ENCODE measurements at regions not wholly inside any gene's neighbourhood (a gene's known extent, or its start where the extent isn't known, plus 50 kb on each side); places are given as distances from the start of the nearest gene placed in this dataset.

- TF ChIP-seq POLR2A (IDR thresholded peaks at IDR 0.05) = no peak
- TF ChIP-seq, protein P1, sequence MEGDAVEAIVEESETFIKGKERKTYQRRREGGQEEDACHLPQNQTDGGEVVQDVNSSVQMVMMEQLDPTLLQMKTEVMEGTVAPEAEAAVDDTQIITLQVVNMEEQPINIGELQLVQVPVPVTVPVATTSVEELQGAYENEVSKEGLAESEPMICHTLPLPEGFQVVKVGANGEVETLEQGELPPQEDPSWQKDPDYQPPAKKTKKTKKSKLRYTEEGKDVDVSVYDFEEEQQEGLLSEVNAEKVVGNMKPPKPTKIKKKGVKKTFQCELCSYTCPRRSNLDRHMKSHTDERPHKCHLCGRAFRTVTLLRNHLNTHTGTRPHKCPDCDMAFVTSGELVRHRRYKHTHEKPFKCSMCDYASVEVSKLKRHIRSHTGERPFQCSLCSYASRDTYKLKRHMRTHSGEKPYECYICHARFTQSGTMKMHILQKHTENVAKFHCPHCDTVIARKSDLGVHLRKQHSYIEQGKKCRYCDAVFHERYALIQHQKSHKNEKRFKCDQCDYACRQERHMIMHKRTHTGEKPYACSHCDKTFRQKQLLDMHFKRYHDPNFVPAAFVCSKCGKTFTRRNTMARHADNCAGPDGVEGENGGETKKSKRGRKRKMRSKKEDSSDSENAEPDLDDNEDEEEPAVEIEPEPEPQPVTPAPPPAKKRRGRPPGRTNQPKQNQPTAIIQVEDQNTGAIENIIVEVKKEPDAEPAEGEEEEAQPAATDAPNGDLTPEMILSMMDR (IDR thresholded peaks at IDR 0.05) = no peak
- 65 to 76% (median 72%) methylated on average over 10 of the region's 10 CpGs for WGBS, 4 donors
- H3K4me1 ChIP-seq (replicated peaks in 1 of 2) = peaks cover 0 to 14% of the 10 kb centered on the region in 2 donors
- intact Hi-C loops (cut with DNase I) = no loop called here
- no peak overlapping the region for H3K27ac ChIP-seq
- H3K27me3 ChIP-seq = no peaks in the 10 kb centered on the region
- DNase-seq = no peak
- no peaks in the 10 kb centered on the region for H3K9me3 ChIP-seq (replicated peaks in 1 of 3)
- H3K36me3 ChIP-seq (replicated peaks in 1 of 2) = no peaks in the 10 kb centered on the region
- H3K4me3 ChIP-seq = no peak overlapping the region
Measured at GRCh38 chr1:239819756-239820250, 271.9 kb upstream of the FMN2 start.

GRCh38 chr1:239823852-239824251 is 267.8 kb upstream of the FMN2 start:
- no peak for TF ChIP-seq POLR2A (IDR thresholded peaks at IDR 0.05)
- TF ChIP-seq, protein P1 (IDR thresholded peaks at IDR 0.05) = no peak
- no peak for DNase-seq
- intact Hi-C loops (cut with DNase I) = no loop called here
- no peaks in the 10 kb centered on the region for H3K27me3 ChIP-seq
- no peaks in the 10 kb centered on the region for H3K4me1 ChIP-seq (replicated peaks in 1 of 2)
- WGBS, 4 donors = 81 to 86% (median 84%) methylated on average over 13 of the region's 13 CpGs
- H3K9me3 ChIP-seq (replicated peaks in 1 of 3) = no peaks in the 10 kb centered on the region
- no peak overlapping the region for H3K4me3 ChIP-seq
- no peaks in the 10 kb centered on the region for H3K36me3 ChIP-seq (replicated peaks in 1 of 2)
- H3K27ac ChIP-seq = no peak overlapping the region

DNA sequence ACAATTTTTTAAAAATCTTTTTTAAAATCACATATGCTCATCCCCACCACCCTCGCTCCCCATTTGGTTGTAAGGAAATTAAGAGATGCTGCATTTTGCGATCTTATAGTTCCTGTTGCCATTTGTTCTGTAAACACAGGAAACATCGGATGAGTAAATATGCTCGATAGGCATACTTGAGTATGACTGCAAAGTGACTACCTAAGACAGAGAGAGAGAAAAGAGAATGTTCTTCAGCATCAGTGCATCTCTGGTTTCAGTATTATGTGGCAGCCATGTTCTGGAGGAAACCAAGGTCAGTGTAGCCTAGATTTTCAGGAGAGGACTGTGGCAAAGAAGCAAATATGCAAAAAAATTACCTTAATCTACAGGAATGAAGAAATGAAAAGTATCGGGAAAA is 265.5 kb upstream of the FMN2 start:
- TF ChIP-seq POLR2A (IDR thresholded peaks at IDR 0.05) = no peak
- TF ChIP-seq, protein P1 (IDR thresholded peaks at IDR 0.05) = no peak
- intact Hi-C loops (cut with DNase I) = no loop called here
- DNase-seq = no peak
- no peaks in the 10 kb centered on the region for H3K36me3 ChIP-seq (replicated peaks in 1 of 2)
- no peaks in the 10 kb centered on the region for H3K4me1 ChIP-seq (replicated peaks in 1 of 2)
- WGBS, 4 donors = 85 to 91% (median 87%) methylated on average over 5 of the region's 5 CpGs
- H3K4me3 ChIP-seq = no peak overlapping the region
- no peaks in the 10 kb centered on the region for H3K9me3 ChIP-seq (replicated peaks in 1 of 3)
- H3K27ac ChIP-seq = no peak overlapping the region
- H3K27me3 ChIP-seq = no peaks in the 10 kb centered on the region

DNA sequence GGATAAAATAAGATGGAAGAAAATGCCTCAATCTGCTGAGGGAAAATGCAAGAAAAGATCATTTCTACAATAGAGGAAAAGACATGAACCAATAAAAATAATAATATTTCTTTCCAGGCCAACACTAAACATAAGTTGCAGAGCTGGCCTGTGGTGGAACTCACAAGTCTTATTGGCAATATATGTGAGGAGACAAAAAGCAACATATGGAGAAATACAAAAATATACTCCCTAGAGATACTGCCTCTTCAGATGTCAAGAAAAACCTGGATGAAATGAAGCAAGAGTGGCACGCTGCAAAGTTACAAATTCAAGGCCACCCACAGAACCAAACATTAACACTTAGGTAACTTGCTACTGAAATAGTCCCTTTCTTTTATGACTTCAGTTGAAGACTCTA is 264.9 kb upstream of the FMN2 start:
- no peak overlapping the region for H3K4me3 ChIP-seq
- WGBS, 4 donors = 30 to 44% (median 41%) methylated on average over 1 of the region's 1 CpG
- no peaks in the 10 kb centered on the region for H3K9me3 ChIP-seq (replicated peaks in 1 of 3)
- intact Hi-C loops (cut with DNase I) = no loop called here
- no peaks in the 10 kb centered on the region for H3K27me3 ChIP-seq
- H3K36me3 ChIP-seq (replicated peaks in 1 of 2) = no peaks in the 10 kb centered on the region
- no peak for DNase-seq
- TF ChIP-seq, protein P1 (IDR thresholded peaks at IDR 0.05) = no peak
- no peak for TF ChIP-seq POLR2A (IDR thresholded peaks at IDR 0.05)
- no peak overlapping the region for H3K27ac ChIP-seq
- H3K4me1 ChIP-seq (replicated peaks in 1 of 2) = no peaks in the 10 kb centered on the region
